Smooth muscle cell (in vitro differentiated cells): ENCODE measurements at regions not wholly inside any gene's neighbourhood (a gene's known extent, or its start where the extent isn't known, plus 50 kb on each side); places are given as distances from the start of the nearest gene placed in this dataset.

Experiments used
- DNase-seq: peaks from one replicate; lab custom pipeline; 2025; ENCODE audit not compliant: unreplicated experiment; lab: John Stamatoyannopoulos, UW
- H2AFZ ChIP-seq: fragments of 200-600 bp; sonication (generic); 2 replicates; pipeline ENCODE4 v1.6.0; 2016; ENCODE audit warnings: antibody characterized with exemption, low read depth, mild to moderate bottlenecking
- H3F3A ChIP-seq: fragments of 200-600 bp; sonication (generic); 2 replicates; pipeline ENCODE4 v1.6.0; 2017; ENCODE audit warnings: antibody characterized with exemption, low read depth
- H3K27ac ChIP-seq: fragments of 200-600 bp; sonication (generic); 2 replicates; pipeline ENCODE4 v1.5.1; 2016; ENCODE audit warnings: low read depth, mild to moderate bottlenecking
- H3K27me3 ChIP-seq: fragments of 200-600 bp; sonication (generic); 2 replicates; pipeline ENCODE4 v1.6.1; 2016; ENCODE audit warnings: low read depth, mild to moderate bottlenecking
- H3K36me3 ChIP-seq: fragments of 200-600 bp; sonication (generic); 2 replicates; pipeline ENCODE4 v1.5.1; 2016; ENCODE audit warnings: low read depth
- H3K4me1 ChIP-seq: fragments of 200-600 bp; sonication (generic); 2 replicates; pipeline ENCODE4 v1.5.1; 2016; ENCODE audit warnings: low read depth
- H3K4me2 ChIP-seq: fragments of 200-600 bp; sonication (generic); 2 replicates; pipeline ENCODE4 v1.6.0; 2016; ENCODE audit warnings: mild to moderate bottlenecking
- H3K4me3 ChIP-seq: fragments of 200-600 bp; sonication (generic); 2 replicates; pipeline ENCODE4 v1.5.1; 2016; ENCODE audit warnings: mild to moderate bottlenecking
- H3K79me2 ChIP-seq: fragments of 200-600 bp; sonication (generic); 2 replicates; pipeline ENCODE4 v1.6.0; 2016; ENCODE audit warnings: low read depth, mild to moderate bottlenecking
- H3K9ac ChIP-seq: fragments of 200-600 bp; sonication (generic); 2 replicates; pipeline ENCODE4 v1.6.0; 2016; ENCODE audit warnings: low read depth
- H3K9me3 ChIP-seq: fragments of 200-600 bp; sonication (generic); replicated peaks from 2 replicates; pipeline ENCODE4 v1.5.1; 2016; ENCODE audit warnings: low read depth
- H4K20me1 ChIP-seq: fragments of 200-600 bp; sonication (generic); 2 replicates; pipeline ENCODE4 v1.6.0; 2016; ENCODE audit warnings: low read depth
- CTCF ChIP-seq: fragments of 200-600 bp; sonication (generic); IDR thresholded peaks from 2 replicates; pipeline ENCODE4 v1.5.1; 2017; ENCODE audit warnings: borderline replicate concordance, mild to moderate bottlenecking, antibody characterized with exemption; ENCODE audit not compliant: insufficient read depth, poor library complexity, severe bottlenecking
- WGBS: methylation state at CpG from one replicate; pipeline ENCODE4 v1.1.7; 2016; ENCODE audit warnings: low lambda C conversion rate; 5-methylcytosine and 5-hydroxymethylcytosine counted together

- Histone ChIP-seq H3K27ac (no peak overlapping the region), H3K79me2 (no peaks in the 10 kb centered on the region), H2AFZ (no peak overlapping the region), H4K20me1 (no peaks in the 10 kb centered on the region), H3K9me3 (no peaks in the 10 kb centered on the region), H3F3A (no peaks in the 10 kb centered on the region), H3K4me1 (no peaks in the 10 kb centered on the region), H3K9ac (no peak overlapping the region), H3K36me3 (no peaks in the 10 kb centered on the region), H3K27me3 (no peaks in the 10 kb centered on the region), H3K4me3 (no peak overlapping the region), H3K4me2 (no peak overlapping the region)
- DNase-seq: no peak
- WGBS: 89% methylated on average over 2 of the region's 2 CpGs
- no peak for TF ChIP-seq CTCF
These were observed 99.2 kb downstream of the C12orf50 start for GRCh38 chr12:87930033-87930432.

- Histone ChIP-seq H2AFZ (no peak overlapping the region), H3K36me3 (no peaks in the 10 kb centered on the region), H3K9ac (no peak overlapping the region), H3K27me3 (no peaks in the 10 kb centered on the region), H3K4me2 (no peak overlapping the region), H3K27ac (no peak overlapping the region), H4K20me1 (no peaks in the 10 kb centered on the region), H3K4me1 (no peaks in the 10 kb centered on the region), H3K9me3 (no peaks in the 10 kb centered on the region), H3K79me2 (no peaks in the 10 kb centered on the region), H3F3A (no peaks in the 10 kb centered on the region), H3K4me3 (no peak overlapping the region)
- 83% methylated on average over 2 of the region's 2 CpGs for WGBS
- TF ChIP-seq CTCF: no peak
- no peak for DNase-seq
These were observed 99.9 kb downstream of the C12orf50 start for GRCh38 chr12:87929346-87929745.

- H3K4me3 ChIP-seq: no peak overlapping the region
- whole genome bisulfite sequencing: 72% methylated on average over 1 of the region's 1 CpG
These were observed 101.2 kb downstream of the C12orf50 start for GRCh38 chr12:87928031-87928430.

More at GRCh38 chr12:87928031-87928430, 101.2 kb downstream of the C12orf50 start:
- Histone ChIP-seq H3K4me1 (no peaks in the 10 kb centered on the region), H3K27me3 (no peaks in the 10 kb centered on the region), H4K20me1 (no peaks in the 10 kb centered on the region), H3K36me3 (no peaks in the 10 kb centered on the region), H3K9ac (no peak overlapping the region), H2AFZ (no peak overlapping the region), H3K79me2 (no peaks in the 10 kb centered on the region), H3K4me2 (no peak overlapping the region), H3F3A (no peaks in the 10 kb centered on the region), H3K27ac (no peak overlapping the region), H3K9me3 (no peaks in the 10 kb centered on the region)
- no peak for TF ChIP-seq CTCF
- DNase-seq: no peak
